GM19455 (cell line): ENCODE measurements at regions not wholly inside any gene's neighbourhood (a gene's known extent, or its start where the extent isn't known, plus 50 kb on each side); places are given as distances from the start of the nearest gene placed in this dataset.
"Not testable (repeated sequence)": the region's sequence is repeated elsewhere in the genome, so short reads cannot be mapped to it uniquely, and the experiment has no call there.

Source experiments
- ATAC-seq: cut with Tn5 transposase; IDR thresholded peaks from one replicate; pipeline ENCODE4 v1.9.1; 2021; ENCODE audit not compliant: unreplicated experiment

DNA sequence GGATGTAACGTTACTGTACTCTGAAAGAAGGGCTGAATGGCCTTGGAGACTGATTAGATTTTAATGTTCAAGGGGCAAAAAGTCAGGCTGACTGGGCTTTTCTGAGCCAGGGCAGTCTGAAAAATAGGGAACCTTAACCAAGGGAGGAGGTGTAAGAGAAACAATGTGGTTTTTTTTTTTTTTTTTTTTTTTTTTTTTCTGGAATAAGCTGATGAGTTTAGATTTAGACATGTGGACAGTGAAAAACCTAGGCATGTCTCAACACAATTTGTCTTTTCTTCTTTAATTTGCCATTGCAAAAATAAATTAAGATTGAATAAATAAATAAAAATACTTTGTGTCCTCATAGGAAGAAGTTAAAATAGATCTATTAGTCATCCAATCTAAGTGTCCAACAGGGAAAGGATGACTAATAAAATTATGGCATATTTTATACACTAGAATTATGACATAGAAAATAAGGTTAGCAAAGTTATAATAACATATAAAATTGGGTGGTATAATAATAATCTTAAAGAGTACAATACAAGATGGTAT, 237.6 kb upstream of the TRIB2 start:
- no peak for ATAC-seq

DNA sequence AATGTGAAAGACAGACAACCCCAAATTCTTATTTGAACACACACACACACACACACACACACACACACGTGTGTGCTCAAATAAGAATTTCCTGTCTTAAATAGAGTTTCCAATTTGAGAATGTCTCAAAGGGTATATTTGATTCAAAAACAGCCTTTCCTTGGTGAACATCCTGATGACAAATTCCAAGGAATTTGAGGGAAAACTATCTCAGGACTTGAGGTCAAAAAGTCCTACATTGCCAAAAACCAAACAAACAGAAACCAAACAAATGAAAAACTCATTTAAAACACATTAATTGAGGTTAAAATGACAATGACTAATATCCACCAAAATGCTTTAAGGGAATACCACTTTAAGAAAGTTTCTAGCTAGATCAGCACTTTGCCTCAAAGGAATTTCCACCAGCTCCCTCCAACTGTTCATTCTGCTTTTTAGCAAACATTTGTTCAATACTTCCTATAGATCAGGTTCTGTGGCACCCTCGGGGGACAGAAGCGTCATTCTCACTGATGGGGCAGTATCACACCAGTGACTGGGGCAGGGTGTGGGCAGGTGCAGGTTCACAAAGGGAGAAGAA, 232.1 kb upstream of the TRIB2 start:
- no peak for ATAC-seq

DNA sequence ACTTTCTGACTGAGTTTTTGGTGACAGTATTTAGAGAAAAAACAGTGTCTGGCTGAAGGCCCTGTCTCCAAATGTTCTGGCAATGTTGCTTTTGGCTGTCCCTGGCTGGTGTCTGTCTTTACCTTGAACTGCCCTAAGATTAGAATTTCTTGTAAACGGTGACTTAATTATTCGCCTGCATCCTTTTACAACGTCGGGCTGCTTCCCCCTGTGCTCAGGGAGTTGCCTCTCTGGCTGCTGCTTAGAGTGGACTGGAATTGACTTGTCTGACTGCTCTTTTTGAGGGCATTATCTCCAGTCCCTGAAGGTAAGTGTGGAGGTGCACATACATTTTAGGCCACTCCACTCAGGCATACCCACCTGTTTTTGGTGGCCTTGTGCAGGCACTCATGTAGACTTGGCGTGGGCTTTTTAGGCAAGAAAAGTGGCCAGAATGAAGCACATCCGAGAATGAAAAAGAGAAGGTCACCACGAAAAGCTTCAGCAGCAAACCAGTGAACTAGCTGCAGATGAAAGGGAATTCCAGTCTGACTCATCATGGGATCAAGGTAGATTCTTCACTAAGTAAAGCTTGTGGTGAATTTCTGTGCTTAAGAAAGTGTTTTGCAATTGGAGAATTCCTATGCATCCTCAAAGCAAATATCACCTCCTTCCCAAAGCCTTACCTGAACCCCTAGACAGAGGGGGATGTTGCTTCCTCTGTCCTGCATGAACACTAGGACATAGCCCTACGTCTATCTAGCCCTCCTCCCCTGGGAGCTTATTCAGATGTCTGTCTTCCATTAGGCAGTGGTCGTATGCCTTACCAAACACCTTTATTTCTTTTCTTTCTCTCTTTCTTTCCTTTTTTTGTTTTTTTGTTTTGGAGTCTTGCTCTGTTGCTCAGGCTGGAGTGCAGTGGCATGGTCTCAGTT, 230.3 kb upstream of the TRIB2 start:
- peak; percentile 62 for ATAC-seq

DNA sequence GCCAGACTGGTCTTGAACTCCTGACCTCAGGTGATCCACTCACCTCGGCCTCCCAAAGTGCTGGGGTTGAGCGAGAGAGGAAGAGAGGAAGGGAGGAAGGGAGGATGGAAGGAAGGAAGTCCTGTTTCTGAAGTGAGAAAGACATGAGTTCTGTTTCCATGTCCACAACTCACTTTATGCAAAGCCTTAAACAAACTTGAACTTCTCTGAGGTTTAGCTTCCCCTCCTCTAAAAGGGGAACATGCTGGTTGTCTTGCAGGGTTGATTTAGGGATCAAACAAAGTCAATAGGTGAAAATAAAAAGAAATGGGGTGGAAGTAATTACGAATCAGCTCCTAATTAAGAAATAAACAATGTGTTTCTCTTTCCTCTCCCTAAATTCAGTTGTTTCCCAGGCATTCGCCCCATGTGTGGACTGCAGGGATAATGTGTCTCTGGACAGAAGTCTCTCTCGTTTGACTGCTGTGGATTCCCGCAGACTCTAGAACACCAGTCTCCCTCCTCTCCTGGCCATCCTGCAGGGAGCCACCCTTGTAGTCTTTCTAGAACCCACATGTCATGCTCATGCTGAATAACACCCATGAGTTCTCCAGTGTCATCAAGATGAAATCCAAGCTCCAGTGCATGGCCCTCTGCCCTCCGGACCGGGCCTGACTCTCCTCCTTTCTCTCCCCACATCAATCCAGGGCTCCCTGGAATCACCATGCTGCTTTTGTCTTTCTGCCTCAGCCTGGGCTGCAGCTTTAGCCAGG, 229.3 kb upstream of the TRIB2 start:
- no peak for ATAC-seq

DNA sequence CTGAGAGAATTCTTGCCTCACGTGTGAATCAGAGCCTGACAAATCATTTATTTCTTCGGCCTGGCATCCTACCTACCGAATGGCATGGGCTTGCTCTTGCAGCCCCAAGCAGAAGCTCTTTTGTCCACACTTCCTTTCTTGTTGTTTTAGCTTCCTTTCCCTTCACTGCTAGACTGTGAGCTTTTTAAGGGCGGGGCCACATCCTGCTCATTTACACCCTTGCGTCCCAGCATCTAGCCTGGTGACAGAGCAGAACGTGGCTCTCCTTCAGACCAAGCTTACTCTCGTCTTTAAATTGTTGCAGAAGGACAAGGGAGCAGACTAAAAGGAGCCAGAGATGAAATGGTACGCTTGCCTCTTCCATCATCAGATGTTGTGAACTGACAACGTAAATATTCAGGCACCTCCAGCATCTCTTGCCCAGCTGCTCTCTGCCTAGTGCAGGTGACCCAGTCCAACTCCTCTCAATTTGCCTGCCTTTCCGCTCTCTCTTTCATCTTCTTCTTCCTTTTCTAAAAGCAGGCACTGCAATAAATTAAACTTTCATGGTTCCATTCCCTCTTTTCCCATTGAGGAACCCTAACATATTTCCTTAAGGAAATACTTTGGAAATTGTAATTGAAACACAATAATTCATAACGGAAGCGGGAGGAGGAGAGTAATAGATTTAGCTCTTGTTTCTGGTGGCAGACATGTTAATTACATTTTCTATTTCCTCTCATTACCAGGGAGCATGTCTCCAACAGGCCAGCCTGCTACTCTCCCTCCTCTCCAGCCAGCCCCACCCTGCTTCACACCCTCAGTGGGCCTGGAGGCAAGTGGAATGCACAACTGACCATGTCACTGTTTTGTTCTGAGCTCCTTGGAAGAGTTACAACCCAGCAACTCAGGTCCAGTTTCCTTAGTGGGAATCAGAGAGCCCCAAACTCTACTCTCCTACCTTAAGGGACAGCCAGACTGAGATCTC, 228.1 kb upstream of the TRIB2 start:
- ATAC-seq = no peak

DNA sequence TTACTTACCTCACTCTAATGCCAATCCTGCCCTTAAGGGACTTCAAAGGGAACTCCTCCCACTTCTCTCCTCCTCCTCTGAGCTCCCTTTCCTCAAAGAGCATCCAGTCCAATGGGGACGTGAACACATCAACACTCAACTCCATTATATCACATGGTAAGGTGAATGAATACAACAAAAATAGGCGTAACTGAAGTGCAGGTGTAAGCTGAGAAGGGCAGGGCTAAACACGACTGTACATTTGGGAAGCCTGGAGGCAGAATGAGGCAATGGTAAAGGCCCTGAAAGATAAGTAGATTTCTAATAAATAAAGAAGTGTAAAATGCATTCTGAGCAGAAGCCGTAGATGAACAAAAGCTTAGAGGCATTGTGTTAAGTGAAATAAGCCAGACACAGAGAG, 226.1 kb upstream of the TRIB2 start:
- no peak for ATAC-seq

DNA sequence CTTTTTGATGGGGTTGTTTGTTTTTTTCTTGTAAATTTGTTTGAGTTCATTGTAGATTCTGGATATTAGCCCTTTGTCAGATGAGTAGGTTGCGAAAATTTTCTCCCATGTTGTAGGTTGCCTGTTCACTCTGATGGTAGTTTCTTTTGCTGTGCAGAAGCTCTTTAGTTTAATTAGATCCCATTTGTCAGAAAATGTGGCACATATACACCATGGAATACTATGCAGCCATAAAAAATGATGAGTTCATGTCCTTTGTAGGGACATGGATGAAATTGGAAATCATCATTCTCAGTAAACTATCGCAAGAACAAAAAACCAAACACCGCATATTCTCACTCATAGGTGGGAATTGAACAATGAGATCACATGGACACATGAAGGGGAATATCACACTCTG, 224.4 kb upstream of the TRIB2 start:
- ATAC-seq = not testable (repeated sequence)

DNA sequence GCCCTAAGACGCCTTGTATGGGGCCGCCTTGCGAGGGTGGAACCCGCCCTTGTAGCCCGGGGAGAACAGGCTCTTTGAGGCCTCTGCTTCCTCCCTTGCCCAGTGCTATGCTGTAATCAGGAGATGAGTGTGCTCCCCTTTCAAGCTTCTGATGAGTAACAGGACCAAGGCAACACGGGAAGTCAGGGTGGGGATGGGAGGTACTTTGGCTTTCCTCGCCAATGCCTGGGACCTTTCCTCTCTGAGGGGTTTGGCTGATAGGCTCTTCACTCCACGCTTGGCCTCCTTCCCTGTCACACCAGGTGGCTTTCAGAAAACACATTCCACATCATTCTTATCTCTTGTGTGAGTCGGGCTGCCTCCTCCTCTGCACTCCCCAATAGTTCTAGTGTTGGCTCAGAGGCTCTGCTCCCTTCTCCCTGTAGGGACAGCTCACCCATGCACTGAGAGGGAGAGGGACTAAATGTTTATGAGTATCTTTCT, 223.7 kb upstream of the TRIB2 start:
- ATAC-seq = no peak

DNA sequence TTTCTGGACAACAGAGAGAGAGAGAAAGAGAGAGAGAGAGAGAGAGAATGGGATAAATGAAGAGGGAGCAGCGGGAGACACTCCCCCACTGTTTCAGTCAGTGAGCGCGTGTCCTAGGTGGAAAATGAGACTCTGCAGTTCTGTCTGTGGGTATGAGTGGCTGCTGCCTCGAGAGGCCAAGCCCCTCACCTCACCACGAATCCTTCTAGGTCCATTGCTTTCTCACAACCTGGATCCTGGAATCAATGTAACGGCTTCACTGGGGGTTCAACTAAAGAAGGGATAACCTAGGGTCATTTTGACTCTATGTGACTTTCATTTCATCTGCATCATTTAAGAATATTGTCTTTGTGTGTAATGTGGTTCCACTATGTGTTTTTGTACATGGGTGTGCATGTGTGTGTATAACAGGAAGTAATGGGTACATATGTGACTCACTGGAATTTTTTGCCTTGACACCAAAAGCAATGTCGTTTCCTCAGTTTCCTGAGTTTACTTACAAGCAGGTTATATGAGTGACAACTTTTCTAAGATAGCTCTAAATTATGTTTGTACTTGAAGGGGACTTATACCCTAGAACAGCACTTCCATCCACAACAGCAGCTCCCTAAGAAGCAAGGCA, 221.4 kb upstream of the TRIB2 start:
- no peak for ATAC-seq

DNA sequence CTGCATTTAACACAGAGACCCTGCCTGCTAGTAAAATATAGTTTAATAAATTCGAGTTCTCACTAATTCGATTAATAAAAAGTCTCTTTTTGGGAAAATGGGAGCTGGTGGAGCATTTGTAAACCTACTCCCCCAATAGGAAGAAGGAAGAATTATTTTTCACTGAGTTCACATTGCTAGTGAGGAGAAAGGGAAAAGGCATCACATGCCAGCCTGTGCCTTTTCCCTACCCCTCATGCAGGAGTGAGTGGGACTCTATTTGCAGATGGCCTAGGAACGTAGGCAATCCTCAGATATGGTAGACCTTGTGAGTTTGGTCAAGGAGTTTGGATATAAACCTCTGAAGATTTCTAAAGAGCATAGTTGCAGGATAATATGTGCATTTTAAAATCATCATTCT, 218.4 kb upstream of the TRIB2 start:
- no peak for ATAC-seq

DNA sequence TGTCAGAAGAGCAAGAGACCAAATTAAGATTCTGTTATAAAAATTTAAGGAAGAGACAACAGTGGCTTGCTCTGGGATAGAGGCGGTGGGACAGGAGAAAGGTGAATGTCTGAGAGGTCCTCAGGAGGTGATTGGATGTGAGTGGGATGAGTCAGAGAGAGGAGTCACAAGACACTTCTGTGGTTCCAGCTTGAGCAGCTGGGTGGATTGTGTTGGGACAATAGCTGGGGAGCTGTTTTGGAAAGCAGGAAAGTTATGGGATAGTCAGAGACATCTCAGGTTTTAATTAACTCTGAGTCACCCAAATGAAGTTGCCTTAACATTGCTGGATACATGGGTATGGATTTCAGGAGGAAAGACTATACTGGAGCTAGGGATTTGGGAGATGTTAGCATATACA, 218.0 kb upstream of the TRIB2 start:
- no peak for ATAC-seq

DNA sequence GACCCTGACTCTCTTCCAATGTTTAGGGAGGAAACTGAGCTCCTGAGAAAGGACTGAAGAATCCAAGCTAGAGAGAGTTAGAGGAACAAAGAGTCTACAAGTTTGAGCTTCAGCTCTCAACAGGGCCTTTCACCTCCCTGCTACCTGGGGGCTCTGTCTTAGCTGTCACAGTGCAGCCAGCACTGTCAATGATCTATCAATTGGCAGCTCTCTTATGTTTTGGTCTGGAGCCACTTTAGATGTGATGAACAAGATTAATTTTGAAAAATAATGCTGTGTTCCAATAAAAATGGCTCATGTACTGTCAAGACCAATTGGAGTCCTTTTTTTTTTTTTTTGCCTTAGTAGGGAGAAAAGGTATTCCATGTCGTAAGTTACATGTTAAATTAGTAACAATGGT, 215.8 kb upstream of the TRIB2 start:
- ATAC-seq = no peak

DNA sequence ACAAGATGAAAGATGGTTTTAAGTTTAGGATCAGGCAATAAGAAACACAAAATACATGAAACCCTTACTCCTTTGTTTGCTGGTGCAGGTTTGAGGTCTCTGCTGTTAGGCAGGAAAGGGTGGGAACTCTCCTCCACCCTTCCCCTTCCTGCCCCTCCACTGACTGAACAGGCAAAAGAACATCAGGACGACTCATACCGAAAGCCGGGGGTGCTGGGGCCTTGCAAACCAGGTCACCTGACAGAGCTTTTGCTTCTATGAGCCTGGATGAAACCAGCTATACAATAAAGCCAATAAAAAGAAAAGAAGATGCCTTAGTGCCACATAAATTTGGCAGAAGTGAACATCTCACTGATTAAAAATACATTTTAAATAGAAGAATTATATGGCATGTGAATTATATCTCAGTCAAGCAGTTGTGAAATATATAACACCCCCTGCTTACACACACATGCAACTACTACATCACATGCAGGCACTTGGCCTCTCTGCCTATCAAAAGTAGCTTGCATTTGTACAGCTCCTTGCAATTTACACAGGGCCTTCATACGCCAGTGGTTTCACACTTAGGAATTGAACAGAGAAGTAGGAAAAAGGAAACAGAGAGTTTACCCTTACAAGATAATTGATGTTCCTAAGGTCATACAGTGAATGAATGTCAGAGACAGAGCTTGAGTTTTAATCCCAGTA, 215.1 kb upstream of the TRIB2 start:
- ATAC-seq = peak; percentile 95

DNA sequence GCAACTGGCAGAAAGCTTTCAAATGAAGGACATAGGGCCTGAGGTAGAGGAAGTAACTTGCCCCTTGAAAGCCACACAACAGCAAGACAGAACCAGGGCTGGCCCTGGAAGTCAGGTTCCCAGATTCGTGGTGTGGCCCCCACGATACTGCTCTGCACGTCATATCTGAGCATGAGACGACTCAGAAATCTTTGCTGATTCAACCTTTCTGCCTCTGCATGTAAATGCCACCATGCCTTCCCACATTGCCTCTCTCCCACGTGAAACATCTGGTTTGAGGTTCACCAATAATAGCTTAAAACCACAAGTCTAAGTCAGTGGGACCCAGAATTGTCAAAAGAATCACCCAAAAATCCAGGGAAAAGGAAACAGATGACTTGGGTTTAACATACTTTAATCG, 214.0 kb upstream of the TRIB2 start:
- no peak for ATAC-seq

DNA sequence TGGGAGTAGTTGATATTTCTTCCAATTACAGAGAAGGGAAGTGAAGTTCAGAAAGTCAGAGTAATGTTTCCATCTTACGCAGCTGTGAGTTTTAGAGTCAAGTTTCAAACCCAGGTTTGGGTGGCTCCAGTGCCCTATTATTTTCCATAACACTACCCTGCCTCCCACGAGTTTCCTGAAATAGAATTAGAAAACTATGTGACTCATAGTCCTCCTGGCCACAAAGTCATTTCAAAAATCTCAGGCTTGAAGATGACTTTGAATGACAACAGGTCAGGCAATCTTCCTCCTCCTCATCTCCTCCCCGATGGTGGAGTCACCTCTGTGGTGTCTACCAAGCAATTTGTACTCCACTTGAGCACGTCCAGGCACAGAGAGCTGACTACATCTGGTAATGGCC, 212.3 kb upstream of the TRIB2 start:
- ATAC-seq = peak; percentile 33

DNA sequence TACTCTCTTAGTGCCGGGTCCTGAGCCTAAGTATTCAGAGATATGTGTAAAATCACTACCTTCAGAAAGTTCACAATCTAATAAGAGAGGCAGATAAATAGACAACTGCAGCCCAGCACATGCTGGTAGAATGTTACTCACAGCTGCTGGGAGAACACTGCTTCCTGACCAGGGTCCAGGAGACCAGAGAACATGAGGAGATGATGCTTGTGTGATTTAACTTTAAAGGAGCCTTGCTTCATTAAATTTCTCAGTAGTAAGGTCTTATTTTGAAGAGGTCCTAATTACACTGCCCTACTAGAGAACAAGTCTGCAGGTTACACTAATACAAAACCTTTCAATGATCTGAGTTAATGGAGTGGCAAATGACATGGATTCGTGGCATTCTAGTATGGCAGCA, 209.9 kb upstream of the TRIB2 start:
- no peak for ATAC-seq

DNA sequence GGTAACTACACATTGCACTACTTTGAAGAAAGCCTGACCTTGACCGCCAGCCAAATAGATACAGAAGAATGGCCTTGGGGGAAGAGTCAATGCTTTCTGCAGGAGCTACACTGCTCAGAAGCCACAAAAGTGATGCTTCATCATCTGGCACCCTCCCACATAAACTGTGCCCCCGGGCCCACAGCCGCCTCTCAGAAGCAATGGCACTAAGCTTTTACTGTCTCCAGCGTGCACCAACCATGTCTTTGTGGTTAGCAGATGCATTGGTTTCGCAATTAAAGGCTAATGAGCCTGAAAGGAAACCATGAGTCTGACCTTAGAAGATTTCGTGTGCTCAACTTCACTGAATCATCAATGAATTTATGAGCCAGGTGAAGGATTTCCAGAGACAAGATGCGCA, 209.4 kb upstream of the TRIB2 start:
- ATAC-seq = peak; percentile 78

DNA sequence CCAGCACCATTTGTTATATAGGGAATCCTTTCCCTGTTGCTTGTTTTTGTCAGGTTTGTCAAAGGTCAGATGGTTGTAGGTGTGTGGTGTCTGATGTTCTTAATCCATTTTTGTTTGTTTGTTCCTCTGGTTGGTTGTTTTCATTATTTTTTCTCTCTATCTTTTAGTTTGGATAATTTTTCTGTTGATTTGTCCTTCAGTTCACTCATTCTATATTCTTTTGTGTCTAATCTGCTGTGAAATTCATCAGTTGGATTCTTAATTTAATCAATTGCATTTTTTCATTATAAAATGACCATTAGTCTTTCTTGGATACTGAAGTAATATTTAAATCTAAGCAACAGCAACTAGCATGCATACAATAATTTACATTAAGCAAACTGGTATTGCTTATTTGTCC, 206.7 kb upstream of the TRIB2 start:
- no peak for ATAC-seq

DNA sequence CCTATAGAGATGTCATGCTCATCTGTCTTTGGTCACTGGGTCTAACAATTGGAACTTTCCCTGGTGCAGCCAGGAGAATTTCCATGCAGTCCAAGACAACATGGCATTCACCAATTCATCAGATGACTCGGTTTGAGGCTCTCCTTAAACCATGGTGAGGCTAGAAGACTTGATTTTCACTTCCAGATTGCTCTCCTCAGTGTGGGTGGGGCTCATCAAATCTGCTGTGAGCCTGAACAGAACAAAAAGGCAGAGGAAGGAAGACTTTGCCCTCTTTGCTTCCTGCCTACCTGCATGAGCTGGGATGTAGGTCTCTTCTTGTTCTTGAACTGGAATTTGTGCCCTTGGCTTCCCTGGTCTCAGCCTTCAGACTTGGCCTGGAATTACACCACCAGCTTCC, 203.4 kb upstream of the TRIB2 start:
- ATAC-seq = no peak
